GM12874 (cell line): ENCODE measurements at regions not wholly inside any gene's neighbourhood (a gene's known extent, or its start where the extent isn't known, plus 50 kb on each side); places are given as distances from the start of the nearest gene placed in this dataset.

Experiments
- TF ChIP-seq, protein P1 (sequence below): IDR thresholded peaks from 2 replicates; pipeline ENCODE4 v1.5.1; 2011; ENCODE audit warnings: low read depth, mild to moderate bottlenecking, control low read depth, low read length, moderate library complexity; ENCODE audit not compliant: insufficient read depth

DNA sequence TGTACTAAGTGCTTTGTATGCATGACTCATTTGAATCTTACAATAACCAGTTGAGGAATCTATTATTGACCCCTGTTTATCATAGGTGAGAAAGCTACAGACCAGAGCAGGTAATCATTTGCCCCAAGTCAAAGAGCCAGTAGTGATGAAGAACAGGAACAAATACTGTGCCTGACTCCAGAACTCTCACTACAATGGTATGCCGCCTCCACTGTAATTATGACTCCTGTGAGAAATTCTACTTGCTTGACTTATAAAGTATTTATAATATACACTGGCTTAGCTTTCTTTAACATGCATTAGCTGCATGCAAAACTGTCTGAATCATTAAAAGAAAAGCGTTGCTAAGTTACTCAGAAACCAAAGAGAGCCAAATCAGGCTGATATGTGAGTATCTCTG is 92.6 kb downstream of the ZNF281 start:
- TF ChIP-seq, protein P1, sequence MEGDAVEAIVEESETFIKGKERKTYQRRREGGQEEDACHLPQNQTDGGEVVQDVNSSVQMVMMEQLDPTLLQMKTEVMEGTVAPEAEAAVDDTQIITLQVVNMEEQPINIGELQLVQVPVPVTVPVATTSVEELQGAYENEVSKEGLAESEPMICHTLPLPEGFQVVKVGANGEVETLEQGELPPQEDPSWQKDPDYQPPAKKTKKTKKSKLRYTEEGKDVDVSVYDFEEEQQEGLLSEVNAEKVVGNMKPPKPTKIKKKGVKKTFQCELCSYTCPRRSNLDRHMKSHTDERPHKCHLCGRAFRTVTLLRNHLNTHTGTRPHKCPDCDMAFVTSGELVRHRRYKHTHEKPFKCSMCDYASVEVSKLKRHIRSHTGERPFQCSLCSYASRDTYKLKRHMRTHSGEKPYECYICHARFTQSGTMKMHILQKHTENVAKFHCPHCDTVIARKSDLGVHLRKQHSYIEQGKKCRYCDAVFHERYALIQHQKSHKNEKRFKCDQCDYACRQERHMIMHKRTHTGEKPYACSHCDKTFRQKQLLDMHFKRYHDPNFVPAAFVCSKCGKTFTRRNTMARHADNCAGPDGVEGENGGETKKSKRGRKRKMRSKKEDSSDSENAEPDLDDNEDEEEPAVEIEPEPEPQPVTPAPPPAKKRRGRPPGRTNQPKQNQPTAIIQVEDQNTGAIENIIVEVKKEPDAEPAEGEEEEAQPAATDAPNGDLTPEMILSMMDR = no peak

- TF ChIP-seq, protein P1 = no peak
Measured at GRCh38 chr1:200316148-200316803, 93.6 kb downstream of the ZNF281 start.

DNA sequence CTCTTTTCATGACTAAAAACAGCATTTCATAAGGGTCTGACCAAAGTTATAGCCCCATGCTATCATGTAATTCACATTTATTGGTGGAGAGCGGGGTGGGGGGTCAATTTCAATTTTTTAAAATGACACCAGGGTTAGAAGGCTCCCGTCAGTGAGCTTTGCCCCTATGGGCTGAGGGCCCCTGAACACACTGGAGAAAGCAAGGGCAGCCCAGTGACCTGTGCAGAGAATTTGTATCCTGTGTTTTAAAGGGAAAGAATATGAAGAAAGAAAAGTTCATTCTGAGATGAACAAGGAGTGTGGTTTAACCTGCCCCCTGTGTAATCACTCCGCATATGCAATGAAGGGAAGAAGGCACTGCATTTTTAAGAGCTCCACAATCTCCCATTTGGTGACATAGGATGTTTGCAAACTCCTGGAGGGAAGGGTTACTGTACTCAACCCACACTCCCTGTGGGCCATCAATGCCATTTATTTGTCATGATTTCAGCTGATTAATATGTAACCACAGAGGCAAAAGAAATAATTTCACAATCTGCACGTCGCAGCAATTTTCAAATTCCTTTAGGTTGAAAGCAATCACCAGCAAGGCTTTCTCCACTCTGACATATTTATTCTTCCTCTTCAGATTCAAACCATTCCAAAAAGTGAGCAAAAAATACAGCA is 95.6 kb downstream of the ZNF281 start:
- TF ChIP-seq, protein P1 = no peak

DNA sequence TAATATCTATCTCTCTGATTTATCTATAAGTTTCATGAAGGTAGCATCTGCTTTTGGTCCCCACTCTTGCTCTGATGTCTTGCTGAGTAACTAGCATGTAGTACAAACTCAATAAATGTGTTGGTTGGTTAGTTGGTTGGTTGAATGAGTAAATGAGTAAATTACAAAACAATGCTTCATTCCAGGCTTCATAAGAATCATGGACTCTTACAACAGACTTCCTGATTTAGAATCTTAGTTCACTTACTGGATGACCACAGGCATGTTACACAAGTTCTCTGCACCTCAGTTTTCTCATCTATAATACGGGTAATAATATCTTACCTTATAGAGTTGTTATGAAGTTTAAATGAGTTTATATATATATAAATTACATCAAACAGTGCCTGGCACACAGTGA is 98.6 kb downstream of the ZNF281 start:
- TF ChIP-seq, protein P1 = no peak

DNA sequence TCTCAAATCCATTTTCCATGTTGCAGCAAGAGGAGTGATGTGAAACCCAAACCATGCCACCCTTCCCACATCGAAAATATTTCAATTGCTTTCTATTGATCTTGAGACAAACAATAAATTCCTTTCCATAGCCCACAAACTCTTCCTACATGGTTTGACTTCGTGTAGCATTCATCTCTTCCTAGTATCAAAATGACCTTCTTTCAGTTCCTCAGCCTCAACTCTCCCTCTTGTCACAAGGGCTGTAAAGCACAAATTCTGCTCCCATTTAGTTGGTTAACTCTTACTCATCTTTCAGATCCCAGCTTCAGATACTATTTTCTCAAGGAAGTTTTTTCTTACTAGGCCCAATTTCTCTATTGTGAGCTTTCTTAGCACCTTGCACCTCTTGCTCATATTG is 99.0 kb downstream of the ZNF281 start:
- TF ChIP-seq, protein P1 = no peak

DNA sequence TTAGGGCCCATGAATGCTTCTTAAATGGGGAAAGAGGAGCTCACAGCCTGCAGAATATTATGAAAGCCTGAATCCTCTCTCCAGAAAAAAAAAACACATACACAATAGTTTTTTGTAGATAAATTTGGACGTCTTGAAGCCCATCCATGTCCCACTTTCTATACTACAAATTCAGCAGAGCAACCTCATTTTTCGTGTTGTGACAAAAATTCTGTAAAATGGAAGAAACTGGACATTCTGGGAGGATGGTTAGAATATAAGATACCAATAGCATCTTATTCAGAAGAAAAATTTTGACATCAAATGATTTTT is 102.1 kb downstream of the ZNF281 start:
- TF ChIP-seq, protein P1 = no peak

DNA sequence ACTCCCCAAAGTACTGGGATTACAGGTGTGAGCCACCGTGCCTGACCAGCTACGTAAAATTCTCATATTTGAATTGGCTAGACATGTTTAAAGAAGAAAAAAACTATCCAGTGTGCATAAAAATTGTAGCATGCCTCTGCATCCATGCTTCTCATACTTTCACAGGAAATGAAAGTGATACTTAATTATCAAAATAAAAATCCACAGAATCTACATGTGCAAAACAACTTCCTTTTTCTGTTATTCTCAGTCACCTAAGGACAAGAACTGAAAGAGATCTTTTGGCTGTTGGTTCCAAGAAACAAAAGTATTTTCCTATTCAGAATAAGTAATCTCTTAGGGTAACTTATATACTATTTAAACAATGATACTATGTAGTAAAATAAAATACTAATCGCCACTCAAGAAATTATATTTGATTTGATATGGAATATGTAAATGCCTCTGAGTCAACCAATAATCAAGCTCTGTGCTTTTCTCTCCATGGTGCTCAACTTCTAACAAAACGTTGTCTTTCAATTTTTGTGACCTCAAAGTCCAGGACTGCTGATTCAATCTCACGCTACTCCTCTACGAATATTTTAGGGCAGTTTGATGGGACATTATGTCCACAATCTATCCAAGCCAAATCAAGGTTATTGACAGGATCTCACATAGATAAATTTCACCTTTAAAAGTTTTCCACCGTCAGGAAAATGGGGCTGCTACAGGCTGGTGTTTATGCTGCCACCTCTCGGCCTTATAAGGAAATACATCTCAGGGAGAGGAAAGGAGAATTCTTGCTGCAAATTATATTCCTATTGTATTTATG is 102.7 kb downstream of the ZNF281 start:
- TF ChIP-seq, protein P1 = peak; percentile 68
